ENCODE measurements at regions not wholly inside any gene's neighbourhood (a gene's known extent, or its start where the extent isn't known, plus 50 kb on each side); places are given as distances from the start of the nearest gene placed in this dataset.

- DNase-seq (ENCODE audit: low read depth), result no peak
These were observed 155.5 kb downstream of the PMP22 start for GRCh38 chr17:15109608-15110007.

DNA sequence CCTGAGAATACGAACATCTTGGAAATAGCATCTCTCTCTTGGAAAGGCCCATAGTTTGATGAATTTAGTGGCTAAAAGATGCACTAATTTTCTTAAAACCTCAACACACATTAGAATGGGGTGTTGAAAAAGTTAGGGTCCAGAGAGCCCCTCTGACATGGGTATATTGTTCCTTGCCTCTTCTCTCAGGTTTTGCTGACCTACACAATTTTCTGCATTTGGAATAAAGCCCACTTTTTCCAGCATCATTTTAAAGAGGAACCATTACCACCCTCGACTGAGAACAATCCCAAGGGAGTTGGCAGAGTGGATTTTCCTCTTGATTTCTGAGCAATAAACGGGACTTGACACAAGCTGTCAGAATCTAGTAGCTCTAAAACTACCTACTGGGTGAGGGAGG lies 156.1 kb downstream of the PMP22 start:
- no peak for DNase-seq (ENCODE audit: low read depth)

GRCh38 chr17:15106540-15106939 lies 158.6 kb downstream of the PMP22 start:
- no peak for DNase-seq (ENCODE audit: low read depth)

DNA sequence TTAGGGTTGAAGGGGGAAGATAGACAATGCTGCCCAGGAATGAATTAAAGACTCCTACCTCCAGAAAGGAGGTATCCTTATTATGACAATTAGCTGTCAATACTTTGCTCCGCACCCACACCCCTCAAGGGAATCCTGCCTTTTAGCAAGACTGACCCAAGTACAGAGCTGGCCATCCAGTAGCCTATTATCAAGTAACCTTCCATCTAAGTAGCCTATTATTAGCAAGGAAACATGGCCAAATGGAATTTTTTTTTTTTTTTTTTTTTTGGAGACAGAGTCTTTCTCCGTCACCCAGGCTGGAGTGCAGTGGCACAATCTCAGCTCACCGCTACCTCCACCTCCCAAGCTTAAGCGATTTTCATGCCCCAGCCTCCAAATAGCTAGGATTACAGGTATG lies 161.3 kb downstream of the PMP22 start:
- DNase-seq (ENCODE audit: low read depth), result no peak

DNA sequence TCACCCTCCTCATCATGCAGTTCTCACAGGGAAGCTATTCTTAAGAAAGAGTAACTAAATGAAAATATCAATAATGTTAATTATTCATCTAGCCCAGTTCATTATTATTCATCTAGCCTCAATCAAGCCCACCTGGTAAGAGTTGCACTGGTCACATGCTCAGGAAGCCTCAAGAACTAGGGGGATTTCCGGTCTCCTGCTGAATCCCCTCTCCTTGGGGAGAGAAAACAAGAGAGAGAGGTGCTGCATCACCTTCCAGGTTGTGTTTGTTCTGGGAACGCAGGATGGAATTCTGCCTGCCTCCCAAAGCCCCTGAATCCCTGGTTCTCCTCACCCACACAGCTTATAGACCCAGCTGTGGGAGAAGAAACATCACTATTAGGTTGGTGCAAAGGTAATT lies 164.0 kb downstream of the PMP22 start:
- DNase-seq (ENCODE audit: low read depth), result no peak

DNA sequence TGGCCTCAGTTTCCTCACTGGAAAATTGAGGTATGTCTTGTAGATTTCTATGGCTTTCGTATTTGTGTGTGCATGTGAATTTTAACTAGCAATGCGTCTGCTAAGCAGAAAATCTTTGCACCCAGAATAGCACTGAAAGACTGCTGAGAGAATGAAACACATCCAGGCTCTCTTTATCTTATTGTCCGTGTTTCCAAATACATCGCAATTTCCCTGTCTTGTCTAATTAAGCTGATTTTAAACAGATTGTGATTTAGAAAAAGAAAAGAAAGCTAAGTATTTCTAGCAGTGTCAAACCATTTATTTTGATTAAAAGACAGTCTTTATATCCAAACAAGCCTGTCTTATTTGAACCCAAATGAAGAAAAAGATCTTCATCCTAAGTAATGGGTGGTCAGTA lies 168.6 kb downstream of the PMP22 start:
- DNase-seq (ENCODE audit: low read depth), result no peak

- DNase-seq (ENCODE audit: low read depth), result no peak
These were observed 169.2 kb downstream of the PMP22 start for GRCh38 chr17:15095935-15096334.

- no peak for DNase-seq (ENCODE audit: low read depth)
These were observed 172.4 kb downstream of the PMP22 start for GRCh38 chr17:15092762-15093161.

DNA sequence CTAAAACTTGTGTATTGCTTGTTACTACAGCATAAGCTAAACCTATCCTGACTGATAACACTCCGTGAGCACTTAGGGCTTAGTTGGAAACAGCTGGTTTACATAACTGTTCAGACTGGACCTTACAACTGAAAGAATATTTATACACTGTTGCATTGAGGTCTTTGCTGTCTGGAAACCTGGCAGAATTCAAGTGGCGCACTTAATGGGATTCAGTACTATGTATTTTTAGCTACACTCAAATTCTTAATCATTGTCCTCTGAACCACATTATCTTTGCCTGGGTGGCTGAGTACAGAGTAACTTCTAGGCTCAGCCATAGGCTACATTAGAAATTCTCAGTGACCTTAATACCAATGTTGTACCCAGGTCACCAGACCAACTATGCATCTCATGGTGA lies 172.9 kb downstream of the PMP22 start:
- DNase-seq (ENCODE audit: low read depth), result no peak

GRCh38 chr17:15091825-15092224 lies 173.3 kb downstream of the PMP22 start:
- DNase-seq (ENCODE audit: low read depth), result no peak

DNA sequence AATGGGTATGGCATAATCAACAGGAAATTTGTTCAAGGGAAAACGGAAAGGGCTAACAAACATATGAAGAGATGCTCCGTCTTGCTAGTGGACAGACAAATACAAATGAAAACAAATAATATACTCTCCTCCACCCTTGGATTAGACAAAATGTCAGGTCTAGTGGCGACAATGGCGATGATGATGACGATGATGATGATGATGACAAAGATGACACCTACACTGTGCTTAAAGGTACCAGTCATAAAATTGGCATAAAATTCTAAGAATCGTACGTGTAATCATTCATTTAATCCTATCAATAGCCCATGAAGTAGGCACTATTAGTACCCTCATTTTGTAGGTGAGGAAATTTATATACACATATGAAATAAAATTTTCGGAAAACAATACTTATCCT lies 174.6 kb downstream of the PMP22 start:
- DNase-seq (ENCODE audit: low read depth), result no peak

DNA sequence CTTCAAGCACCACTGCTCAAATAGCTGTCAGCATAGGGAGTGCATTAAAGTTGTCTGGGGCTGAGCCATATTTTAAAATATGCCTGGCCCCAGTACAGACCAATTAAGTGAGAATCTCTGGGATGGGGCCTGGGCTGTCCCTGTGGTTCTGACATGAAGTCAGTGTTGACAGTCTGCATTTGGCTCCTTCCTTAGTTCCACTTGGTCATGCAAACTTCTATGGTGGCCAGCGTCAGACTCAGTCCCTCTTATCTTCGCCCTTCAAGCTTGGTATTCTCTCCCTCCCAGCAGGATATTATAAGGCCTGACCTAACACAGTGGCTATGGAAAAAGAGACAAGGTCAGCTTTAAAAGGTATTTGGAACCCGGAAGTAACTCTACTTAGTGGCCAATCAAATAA lies 177.2 kb downstream of the PMP22 start:
- DNase-seq (ENCODE audit: low read depth), result no peak

GRCh38 chr17:15086776-15087295 lies 178.3 kb downstream of the PMP22 start:
- no peak for DNase-seq (ENCODE audit: low read depth)

DNA sequence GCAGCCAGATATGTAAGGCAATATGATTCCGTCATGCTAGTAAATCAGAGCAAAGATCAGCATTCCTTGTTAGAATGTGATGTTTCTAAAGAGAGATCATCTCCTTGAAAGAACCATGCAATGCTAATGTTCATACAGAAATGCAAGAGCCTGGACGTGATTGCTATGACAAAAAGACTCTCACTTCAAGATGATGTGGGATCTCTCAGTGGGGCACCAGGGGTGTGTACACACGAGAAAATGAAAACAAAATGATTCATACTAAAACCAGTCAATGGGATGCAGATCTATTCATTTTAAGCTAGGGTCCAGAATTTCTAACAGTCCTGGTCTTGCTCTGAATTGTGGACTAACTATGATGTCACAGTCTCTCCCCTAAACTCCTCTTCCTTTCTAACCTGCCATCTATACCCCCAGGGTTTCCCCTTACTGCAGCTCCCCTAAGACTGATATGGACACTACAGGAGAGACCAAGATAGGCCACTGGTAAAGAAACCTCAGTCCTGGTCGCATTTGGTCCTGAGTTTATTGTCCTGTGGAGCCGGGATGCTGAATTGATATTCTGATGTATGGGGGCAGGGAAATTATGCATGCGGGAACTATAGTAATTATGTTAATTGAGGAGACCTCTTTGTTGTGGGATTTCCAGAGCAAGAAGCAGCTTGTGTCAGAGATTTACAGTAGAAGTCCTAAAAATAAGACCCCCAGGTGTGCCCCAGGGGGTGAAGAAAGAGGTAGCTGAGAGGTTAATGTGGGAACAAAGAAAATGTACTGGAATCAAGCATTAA lies 179.0 kb downstream of the PMP22 start:
- no peak for DNase-seq (ENCODE audit: low read depth)

GRCh38 chr17:15083225-15083624 lies 181.9 kb downstream of the PMP22 start:
- no peak for DNase-seq (ENCODE audit: low read depth)

DNA sequence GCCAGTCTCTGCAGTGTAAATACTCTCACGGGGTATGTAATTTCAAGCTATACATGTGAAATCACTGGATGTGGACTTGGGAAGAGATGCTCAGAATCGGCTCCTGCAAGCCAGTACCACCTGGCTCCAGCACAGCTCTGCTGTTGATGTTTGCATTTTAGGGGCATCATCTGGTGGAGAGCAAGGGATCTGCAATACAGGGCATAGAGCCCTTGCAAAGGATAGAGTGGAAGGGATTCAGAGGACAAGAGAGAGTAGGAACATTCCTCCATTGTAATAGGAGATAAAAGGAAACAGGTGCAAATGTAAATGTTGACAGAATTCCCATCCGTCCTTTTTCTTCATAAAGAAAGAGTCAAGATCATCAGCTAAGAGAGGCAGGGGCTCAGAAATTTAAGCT lies 184.1 kb downstream of the PMP22 start:
- DNase-seq (ENCODE audit: low read depth), result no peak

DNA sequence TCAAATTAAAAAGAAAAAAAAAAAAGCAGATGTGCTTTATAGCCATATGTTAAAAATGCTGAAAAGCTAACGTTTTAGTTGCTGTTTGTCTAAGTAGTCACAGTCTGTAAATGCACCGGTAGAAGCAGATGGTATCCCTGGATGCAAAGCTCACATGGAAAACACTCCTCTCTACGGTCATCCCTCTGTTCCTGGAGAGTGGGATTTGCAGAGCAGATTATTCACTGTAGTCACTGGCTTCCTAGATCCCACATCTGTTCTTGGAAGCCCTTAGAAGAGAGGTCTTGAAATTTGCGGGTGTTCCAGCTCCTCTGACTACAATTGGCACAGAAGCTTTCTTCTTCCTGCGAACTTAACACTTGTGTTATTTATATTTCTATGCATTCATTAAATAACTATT lies 186.6 kb downstream of the PMP22 start:
- no peak for DNase-seq (ENCODE audit: low read depth)

DNA sequence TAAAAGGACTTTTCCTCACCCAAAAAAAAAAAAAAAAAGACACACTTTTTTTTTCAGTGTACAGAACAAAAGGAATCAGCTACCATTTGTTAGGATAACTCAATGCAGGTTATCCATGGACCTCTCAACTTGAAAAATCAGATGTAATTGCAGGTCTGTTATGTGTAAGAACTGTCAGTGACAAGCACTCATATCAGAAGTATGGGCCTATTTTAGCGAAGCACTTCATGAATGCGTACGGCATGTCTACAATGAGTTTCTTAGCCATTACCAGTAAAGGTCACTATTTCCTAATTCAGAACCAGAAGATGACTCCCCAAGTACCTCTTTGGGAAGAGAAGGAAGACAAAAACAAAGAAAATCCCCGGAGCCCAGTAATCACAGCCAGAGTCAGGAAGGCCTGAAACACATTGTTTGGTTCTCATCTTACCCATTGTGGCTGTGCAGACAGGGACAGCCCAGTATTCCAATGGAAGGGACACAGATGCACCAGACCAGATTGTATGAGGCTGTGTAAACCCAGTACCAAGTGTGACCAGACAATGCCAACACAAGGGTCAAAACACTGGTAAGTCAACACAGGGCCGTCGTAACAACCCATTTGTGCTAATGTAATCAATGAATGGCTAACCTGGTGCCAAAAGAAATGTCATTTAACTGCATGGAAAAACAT lies 188.0 kb downstream of the PMP22 start:
- DNase-seq (ENCODE audit: low read depth), result no peak

- no peak for DNase-seq (ENCODE audit: low read depth)
These were observed 213.2 kb downstream of the PMP22 start for GRCh38 chr17:15051933-15052332.

DNA sequence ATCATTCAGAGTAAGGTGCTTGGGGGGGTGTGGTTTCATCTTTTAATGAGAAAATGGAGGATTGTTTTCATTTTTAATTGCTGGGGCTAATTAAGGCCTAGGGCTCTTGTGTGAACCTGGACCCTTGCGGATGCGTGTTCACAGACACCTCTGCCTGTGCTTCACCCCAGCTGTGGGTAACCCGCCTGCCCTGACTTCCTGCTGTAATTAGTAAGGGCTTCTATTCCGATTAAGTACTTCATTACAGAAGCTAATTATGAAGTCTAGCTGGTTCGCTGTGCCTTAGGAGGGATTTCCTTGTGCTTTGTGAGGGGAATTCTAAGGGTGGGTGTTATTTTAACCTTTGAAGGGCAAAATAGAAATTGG lies 215.3 kb downstream of the PMP22 start:
- DNase-seq (ENCODE audit: low read depth), result no peak

DNA sequence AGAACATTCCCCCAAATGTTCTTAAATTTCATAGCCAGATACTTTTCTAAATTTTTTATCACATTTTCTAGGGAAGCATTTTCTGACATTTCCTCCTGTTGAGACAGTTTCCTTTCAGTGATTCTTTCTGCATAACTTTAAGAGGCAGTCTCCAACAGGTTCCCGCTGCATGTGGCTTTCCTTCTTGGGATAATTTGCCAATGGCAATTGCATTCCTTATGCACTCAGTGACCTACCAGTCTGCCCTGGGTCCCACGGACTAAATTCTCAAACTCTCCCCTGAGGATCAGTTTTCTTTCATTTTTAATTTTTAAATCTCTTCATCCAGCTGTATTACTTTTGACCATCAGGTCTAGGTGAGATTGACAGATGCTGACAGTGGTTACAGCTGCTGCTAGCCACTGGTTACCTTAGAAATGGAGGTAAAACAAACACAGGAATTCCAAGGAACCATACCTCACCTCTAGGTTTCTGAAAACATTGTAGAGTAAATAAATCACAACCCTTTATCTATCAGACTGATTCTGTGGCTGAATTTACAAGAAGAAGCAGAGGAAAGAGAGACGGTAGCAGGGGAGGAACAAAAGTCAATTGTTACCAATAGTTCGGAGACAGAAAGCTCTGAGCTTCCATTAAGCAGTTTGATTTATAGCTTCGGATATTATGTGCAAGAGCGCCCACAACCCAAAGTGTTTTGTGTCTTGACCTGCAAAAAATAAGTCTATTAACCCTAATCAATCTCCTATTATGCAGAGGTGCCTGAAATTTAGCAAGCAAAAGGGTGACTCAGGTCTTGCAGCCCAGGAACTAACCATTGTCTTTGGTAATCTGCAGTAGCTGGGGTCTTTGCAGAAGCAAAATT lies 216.0 kb downstream of the PMP22 start:
- DNase-seq (ENCODE audit: low read depth), result no peak

- DNase-seq (ENCODE audit: low read depth), result no peak
These were observed 216.7 kb downstream of the PMP22 start for GRCh38 chr17:15048381-15048780.

DNA sequence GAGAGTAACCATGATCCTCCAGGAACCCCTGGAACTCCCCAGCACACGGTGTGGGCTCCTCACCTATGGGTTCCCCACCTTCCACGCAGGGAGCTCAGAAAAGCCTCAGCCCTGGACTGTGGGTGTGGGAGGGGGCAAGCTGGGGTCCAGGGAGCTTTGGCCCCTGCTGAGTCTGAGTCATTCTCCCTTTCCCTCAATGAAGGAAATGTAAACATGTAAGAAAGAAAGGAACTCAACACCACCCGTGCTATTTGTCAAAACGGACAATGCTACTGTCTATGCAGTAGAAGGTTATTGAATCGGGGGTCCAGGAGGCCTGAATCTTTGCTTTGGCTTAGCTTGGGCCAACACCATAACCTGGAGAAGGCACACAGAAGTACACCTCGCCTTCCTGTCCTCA lies 222.8 kb downstream of the PMP22 start:
- DNase-seq (ENCODE audit: low read depth), result no peak

All from activated T-cell treated with anti-CD3 and anti-CD28 coated beads for 48 hours (primary cell).